Anterior cingulate cortex (tissue), 58 donors: ENCODE measurements at regions not wholly inside any gene's neighbourhood (a gene's known extent, or its start where the extent isn't known, plus 50 kb on each side); places are given as distances from the start of the nearest gene placed in this dataset.

Experiments
- DNase-seq, 58 donors: peaks; one replicate each; lab custom pipeline; 2025; lab: John Stamatoyannopoulos, UW

GRCh38 chr14:65339866-65340265 lies 72.7 kb upstream of the FUT8 start:
- no peak for DNase-seq

GRCh38 chr14:65344011-65344410 lies 68.5 kb upstream of the FUT8 start:
- no peak for DNase-seq

- DNase-seq: no peak
Measured at GRCh38 chr14:65345266-65345665, 67.3 kb upstream of the FUT8 start.

- DNase-seq: no peak
Measured at GRCh38 chr14:65346474-65346873, 66.1 kb upstream of the FUT8 start.

- DNase-seq: peak in 4 of 58 donors; percentile 1 to 5 (median 4)
Measured at GRCh38 chr14:65346895-65347294, 65.6 kb upstream of the FUT8 start.

- no peak for DNase-seq
Measured at GRCh38 chr14:65348137-65348536, 64.4 kb upstream of the FUT8 start.

- DNase-seq: no peak
Measured at GRCh38 chr14:65349100-65349499, 63.4 kb upstream of the FUT8 start.

- no peak for DNase-seq
Measured at GRCh38 chr14:65351493-65352194, 60.9 kb upstream of the FUT8 start.

- DNase-seq: peak in 1 of 58 donors; percentile 13
Measured at GRCh38 chr14:65352964-65353530, 59.5 kb upstream of the FUT8 start.

GRCh38 chr14:65354131-65354530 lies 58.4 kb upstream of the FUT8 start:
- DNase-seq: no peak

- no peak for DNase-seq
Measured at GRCh38 chr14:65354715-65355114, 57.8 kb upstream of the FUT8 start.

- DNase-seq: no peak
Measured at GRCh38 chr14:65356327-65356836, 56.1 kb upstream of the FUT8 start.

GRCh38 chr14:65357113-65357512 lies 55.4 kb upstream of the FUT8 start:
- DNase-seq: no peak

GRCh38 chr14:65357689-65358088 lies 54.8 kb upstream of the FUT8 start:
- no peak for DNase-seq

- DNase-seq: no peak
Measured at GRCh38 chr14:65359503-65359902, 53.0 kb upstream of the FUT8 start.

- no peak for DNase-seq
Measured at GRCh38 chr14:65360144-65360784, 52.3 kb upstream of the FUT8 start.

GRCh38 chr14:65361920-65362319 lies 50.6 kb upstream of the FUT8 start:
- peak in 29 of 58 donors; percentile 1 to 80 (median 21) for DNase-seq
